K562 (cell line): ENCODE measurements at regions not wholly inside any gene's neighbourhood (a gene's known extent, or its start where the extent isn't known, plus 50 kb on each side); places are given as distances from the start of the nearest gene placed in this dataset.

Experiments used
- AFF1 ChIP-seq, 2 experiments: fragments of 450-650 bp; IDR thresholded peaks; 2 replicates each; pipeline ENCODE4 v1.6.1; 2018; ENCODE audit warnings: mild to moderate bottlenecking in 2 of 2, low read depth in 1 of 2; ENCODE audit not compliant: partially characterized antibody in 2 of 2
- GTF2A2 ChIP-seq: IDR thresholded peaks from 2 replicates; pipeline ENCODE4 v1.6.1; 2016; ENCODE audit warnings: mild to moderate bottlenecking, missing genetic modification characterization, missing compliant biosample characterization
- MBD1 ChIP-seq: fragments of 250-450 bp; sonication (Bioruptor Pico); IDR thresholded peaks from 2 replicates; pipeline ENCODE4 v1.8.0; 2022; ENCODE audit warnings: inconsistent platforms
- MTA2 ChIP-seq: fragments of 450-650 bp; IDR thresholded peaks from 2 replicates; pipeline ENCODE4 v1.6.1; 2016; ENCODE audit warnings: low read depth

GRCh38 chr2:111642586-111643327, 241.2 kb downstream of the ANAPC1 start (continued):
- TF ChIP-seq AFF1 (IDR thresholded peaks at IDR 0.05; ENCODE audit: low read depth in 1 of 2, partially characterized antibody in 2 of 2): peak in 1 of 2 experiments; percentile 45
- no peak for TF ChIP-seq GTF2A2 (tag)
- TF ChIP-seq MBD1 (CRISPR knock-in tag): no peak
- peak; percentile 82 for TF ChIP-seq MTA2
